Suprapubic skin (tissue), 4 donors: ENCODE measurements at regions not wholly inside any gene's neighbourhood (a gene's known extent, or its start where the extent isn't known, plus 50 kb on each side); places are given as distances from the start of the nearest gene placed in this dataset.

Experiments used
- CTCF ChIP-seq, 2 donors: fragments of 200-600 bp in 1 of 2; fragments of 450-650 bp in 1 of 2; sonication (generic) in 1 of 2; IDR thresholded peaks; one replicate each; pipeline ENCODE4 v1.5.1; 2016 to 2019; ENCODE audit warnings: antibody characterized with exemption in 2 of 2, mild to moderate bottlenecking in 1 of 2, moderate library complexity in 1 of 2
- EP300 ChIP-seq: sonication (generic); formaldehyde crosslinking; IDR thresholded peaks from one replicate; pipeline ENCODE4 v1.6.1; 2017; ENCODE audit warnings: antibody characterized with exemption
- POLR2A ChIP-seq, 2 donors: fragments of 450-650 bp; IDR thresholded peaks; one replicate each; pipeline ENCODE4 v1.6.1; 2017; ENCODE audit warnings: antibody characterized with exemption in 2 of 2, mild to moderate bottlenecking in 2 of 2, moderate library complexity in 2 of 2
- POLR2AphosphoS5 ChIP-seq, 3 donors: sonication (generic); formaldehyde crosslinking; IDR thresholded peaks; one replicate each; pipeline ENCODE4 v1.6.1; 2017; ENCODE audit warnings: antibody characterized with exemption in 3 of 3

GRCh38 chr3:55364421-55364820, 122.7 kb downstream of the WNT5A start:
- TF ChIP-seq CTCF (IDR thresholded peaks at IDR 0.05) = no peak
- no peak for TF ChIP-seq POLR2AphosphoS5 (IDR thresholded peaks at IDR 0.05)
- no peak for TF ChIP-seq POLR2A (IDR thresholded peaks at IDR 0.05)
- no peak for TF ChIP-seq EP300
